NCI-H1105 (cell line): ENCODE measurements at regions not wholly inside any gene's neighbourhood (a gene's known extent, or its start where the extent isn't known, plus 50 kb on each side); places are given as distances from the start of the nearest gene placed in this dataset.

ENCODE experiments used
- DNase-seq: peaks from one replicate; lab custom pipeline; 2025; lab: John Stamatoyannopoulos, UW

DNA sequence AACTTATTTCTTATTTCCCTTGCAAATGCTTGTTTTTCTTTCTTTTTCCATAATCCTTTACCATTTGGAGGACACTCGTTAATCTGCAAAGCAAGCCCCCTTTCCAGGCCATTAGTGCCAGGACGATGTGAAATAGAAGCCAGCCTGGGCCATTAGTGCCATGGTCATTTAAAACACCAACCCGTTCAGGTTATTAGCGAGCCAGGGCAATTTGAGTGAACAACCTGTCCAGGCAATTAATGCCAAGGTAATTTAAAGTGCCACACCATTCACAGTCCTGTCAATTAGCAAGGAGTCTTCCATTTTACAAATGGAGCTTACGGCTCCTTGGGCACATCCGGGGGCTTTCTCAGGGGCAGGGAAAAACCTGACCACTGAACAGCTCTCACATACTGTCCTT, 370.6 kb downstream of the HRH4 start:
- DNase-seq = no peak

DNA sequence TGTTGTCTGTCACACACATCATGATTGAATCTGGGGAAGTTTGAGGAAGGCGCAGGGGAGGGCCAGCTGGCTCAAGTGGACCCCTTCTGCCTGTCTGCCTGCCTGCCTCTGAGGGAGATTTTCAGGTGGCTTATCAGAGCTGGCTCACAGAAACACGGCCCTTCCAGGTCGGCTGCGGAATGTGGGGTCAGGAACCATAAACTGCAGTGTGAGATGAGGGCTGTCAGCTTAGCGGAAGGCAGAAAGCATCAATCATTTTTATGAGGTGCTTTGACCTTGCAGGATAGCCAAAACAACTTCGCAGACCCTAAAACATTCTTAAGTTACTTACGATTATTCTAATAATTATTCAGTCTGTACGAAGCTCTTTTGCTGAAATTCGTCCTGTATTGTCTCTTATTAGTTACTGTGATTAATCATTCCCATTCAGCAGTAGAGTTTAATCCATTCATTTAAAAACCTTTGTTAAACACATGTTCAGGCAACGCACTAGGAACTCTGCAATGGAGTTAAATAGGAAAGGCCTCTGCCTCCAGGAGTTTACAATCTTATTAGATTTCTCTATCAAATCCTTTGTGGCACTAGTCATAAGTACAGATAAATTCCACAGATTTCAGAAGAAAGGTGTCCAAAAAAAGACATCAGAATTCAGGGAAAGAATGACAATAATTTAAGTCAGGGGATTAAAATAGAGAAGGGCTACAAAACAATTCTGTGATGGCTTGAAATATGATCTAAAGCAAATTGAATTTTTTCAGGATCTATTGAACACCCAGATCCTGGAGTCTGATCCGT, 371.6 kb downstream of the HRH4 start:
- no peak for DNase-seq

DNA sequence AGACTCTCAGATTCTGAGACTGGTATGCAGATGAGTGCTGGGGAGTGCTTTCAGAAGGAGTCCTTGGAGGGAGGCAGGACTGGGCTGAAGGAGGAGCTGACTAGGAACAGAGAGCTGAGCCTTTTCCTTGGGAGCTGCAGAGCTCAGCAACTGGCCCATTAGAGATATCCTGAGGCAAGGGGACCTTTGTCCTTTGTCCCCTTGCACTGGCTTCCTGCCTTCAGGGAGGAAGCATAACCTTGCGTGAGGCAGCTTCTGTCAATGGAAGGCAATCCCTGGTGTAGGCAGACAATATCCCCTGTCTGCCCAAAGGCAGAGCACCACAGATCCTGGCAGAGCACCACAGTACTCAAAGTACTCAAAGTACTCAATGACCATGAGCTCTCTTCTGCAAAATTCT, 375.3 kb downstream of the HRH4 start:
- DNase-seq = no peak

DNA sequence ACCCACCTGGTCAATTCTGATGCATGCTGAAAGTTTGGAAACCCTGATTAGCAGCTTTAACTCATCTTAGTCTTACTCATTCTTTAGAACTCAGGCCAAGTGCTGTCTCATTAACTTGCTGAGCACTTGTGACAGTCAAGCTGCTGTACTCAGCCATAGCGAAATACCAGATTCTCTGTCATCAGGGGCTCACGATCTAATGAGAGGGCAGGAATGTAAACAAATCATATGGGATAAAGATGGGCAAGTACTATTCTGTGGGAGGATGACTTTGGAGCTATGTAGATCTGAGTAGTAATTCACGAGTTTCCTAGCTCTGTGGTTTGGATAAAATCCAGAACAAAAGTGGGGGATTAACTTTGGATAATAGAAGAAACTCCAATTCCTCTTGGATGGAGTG, 376.6 kb downstream of the HRH4 start:
- no peak for DNase-seq

DNA sequence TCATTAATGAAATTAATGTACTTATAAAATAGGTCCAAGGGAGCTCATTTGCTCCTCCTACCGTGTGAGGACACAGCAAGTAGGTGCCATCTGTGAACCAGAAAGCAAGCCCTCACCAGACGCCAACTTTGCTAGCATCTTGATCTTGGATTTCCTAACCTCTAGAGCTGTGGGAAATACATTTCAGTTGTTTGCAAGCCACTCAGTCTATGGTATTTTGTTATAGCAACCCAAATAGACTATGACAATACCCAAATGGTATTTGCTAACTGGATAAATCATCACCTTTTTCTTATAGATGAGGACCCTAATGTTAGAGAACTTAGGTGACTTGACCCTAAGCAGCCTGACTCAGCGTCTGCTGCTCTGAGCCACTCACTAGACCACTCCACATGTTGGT, 379.6 kb downstream of the HRH4 start:
- no peak for DNase-seq

DNA sequence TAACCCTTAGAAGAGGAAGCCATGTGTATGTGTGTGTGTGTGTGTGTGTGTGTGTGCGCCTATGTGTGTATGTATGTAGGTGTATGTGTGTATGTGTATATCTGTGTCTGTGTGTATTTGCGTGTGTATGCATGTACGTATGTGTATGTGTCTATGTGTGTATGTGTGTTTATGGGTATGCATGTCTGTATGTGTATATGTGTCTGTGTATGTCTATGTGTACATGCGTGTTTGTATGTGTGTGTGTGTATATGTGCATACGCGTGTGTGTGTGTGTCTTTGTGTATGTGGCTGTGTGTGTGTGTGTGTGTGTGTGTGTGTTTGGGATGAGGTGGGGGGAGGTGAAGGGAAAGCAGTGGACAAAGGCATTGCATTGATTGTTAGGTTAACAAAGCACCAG, 380.2 kb downstream of the HRH4 start:
- no peak for DNase-seq

DNA sequence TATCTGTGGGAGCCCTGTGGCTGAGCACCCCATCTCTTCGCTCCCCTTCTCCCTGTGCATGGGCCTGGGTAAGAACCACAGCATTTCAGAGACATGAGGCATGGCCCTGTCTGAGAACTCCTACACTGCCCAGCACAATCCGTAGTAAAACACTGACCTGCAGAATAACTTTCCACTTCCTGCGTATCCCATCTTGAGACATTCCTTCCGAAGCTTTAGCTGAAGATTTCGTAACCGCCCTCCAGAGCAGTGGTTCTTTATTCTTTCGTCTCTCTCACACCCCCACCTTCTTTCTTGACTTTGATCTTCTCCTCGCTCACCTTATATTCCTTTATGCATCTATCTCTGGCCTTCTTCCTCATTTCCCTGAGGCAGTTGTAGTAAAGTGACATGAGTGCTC, 381.1 kb downstream of the HRH4 start:
- DNase-seq = no peak

DNA sequence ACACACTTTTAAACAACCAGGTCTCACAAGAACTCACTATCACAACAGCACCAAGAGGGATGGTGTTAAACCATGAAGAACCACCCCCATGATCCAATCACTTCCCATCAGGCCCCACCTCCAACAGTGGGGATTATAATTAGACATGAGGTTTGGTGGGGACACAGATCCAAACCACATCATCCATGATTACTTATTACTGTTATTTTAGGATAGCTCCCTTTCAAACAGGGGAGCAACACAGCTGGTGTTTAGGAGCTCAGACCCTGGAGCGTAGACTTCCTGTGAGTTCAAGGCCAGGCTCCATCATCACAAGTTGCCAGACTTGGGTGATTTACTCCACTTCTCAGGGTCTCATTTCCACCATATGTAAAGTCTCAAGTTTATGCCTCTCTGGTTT, 382.7 kb downstream of the HRH4 start:
- DNase-seq = no peak

DNA sequence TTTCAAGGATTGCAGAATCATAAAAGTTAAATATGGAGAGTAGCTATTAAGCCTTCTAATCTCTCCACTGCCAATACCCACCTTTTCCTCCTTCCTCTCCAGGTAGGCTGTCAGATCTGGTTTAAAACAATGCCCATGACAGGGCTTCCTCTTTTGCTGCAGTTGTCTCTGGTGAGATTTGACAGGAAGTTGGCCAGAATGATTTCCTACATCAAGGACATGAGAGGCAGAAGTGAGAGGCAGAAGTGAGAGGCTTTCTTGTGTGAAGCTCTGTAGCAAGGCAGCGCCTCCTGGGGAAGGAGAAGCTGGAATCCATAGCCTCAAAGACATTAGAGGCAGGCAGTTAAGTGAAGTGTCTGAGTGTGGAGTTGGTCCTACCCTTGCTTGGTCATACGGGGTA, 385.7 kb downstream of the HRH4 start:
- no peak for DNase-seq

DNA sequence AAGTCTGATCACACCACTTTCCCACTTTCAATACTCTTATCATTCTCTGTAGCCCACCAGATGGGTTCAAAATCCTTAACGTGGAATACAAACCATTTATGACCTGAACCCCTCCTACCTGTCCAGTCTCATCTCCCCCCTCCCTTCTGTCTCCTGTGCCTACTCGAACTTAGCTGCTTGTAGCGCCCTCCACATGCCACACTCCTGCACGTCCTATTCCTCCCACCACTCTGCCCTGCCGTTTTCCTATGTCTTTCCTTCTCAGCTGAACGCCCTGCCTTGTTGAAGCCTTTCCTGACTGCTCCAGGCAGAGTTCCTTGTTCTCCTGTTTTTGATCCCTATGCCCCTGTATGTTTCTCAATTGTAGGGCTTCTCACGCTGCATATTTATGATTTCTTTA, 390.1 kb downstream of the HRH4 start:
- DNase-seq = no peak

DNA sequence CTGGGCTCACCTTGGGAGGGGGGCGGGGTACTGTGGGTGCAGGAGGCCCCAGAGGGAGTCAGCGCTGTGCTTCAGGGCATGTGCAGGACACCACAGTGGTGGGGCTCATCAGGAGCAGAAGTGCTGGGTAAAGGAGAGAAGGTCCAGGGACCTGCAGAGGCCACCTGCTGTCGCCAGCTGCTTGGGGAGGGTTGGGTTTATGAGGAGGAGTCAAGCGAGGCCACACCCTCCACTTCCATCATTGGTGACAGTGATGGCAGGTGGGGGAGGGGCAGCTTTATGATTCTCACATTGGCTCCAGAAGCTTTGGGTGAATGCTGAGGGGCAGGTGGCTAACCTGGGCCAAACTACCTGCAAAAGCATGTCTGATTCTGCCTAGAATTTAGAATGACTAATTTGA, 392.6 kb downstream of the HRH4 start:
- no peak for DNase-seq

DNA sequence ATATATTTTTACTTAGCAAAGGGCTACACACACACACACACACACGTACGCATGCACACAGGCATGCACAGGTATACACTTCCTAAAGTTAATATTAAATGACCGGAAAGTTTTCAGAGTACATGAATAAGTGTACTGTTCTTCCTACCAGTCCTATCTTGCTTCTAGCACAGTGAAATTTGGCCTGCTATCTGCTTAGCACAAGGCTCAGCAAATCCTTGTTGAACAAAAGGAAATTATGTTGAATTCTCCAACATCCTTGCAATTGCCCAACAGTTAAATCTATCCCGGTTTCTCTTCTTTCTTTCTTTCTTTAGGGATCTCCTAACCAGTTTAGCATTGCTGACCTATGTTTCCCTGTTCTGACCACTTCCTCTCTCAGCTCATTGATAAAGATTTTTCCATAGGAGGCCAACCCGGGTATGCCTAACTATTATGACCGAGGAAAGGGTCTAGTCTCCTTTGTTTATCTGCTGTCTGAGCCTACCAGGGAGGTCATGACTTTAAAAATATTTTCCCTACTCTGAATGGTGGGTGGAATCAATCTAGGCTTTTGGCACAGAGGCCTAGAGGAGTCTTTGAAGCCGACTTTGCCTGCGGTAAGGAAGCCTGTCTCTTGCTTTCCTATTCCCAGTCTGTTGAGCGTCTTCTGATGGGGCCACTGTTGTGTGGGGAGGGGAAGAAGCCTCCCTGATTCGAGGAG, 400.7 kb downstream of the HRH4 start:
- no peak for DNase-seq

DNA sequence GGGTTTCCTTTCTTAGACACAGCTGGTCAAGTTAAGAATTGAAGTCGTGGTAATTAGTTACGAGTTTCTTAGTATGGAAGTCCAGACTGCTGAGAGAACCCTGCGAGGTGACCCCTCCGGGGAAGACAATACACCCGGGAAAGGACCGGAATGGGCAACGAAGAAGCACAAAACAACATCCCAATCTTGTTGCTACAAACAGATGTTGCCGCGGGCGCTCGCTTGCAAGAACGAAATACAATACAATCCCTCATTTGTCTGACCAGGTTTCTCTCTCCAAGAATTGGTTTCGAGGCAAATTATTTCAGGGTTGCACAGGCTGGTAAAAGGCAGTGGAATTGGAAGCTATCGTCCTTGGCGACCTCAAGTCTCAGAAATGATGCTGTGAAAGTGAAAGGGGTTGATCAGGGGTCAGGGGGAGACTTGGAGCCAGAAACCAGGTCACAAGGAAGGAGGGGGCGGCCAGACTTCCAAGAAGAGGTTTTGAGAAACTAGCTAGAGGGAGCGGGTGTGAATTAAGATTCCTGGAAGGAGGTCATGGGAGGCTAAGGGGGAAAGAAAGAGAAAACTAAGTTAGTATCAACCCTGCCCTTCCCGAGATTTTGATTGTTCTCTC, 401.9 kb downstream of the HRH4 start:
- DNase-seq = no peak

DNA sequence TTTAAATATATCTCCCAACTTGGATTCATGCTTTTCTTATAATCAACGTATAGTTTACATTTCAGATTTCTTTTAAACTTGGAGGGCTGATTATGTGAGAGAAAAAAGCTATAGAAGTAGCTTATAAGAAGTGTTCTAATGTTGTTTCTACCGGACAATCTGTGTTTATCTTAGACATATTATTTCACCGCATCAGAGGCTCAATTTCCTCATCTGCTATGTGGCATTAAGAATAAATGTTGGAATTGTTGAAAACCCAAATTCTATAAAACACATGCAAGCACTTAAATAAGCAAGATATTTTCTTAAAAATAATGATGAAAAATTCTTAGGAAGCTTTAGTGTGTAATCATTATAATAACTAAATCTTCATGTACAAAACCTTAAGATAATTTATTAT, 407.9 kb downstream of the HRH4 start:
- no peak for DNase-seq

DNA sequence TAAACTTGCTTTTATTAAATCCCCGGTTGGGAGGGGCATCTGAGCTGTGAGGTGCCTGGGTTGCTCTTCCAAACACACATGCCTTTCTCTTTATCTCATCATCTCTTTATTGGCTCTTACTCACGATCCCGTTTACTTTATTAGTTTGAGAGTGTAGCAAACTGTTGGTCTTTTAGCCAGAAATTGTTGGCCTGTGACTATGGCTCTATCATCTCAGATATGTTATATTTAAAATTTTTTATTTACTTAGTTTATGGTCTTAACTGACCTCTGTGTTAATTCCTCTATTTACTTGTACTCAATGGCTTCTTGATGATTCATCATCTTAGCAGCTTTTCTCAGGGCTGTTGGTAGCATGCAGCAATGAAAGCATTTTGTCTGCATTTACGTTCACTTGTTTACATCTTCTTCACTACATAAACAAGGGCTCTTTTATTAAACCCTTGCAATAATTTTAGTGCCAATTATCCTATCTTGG, 408.4 kb downstream of the HRH4 start:
- no peak for DNase-seq

DNA sequence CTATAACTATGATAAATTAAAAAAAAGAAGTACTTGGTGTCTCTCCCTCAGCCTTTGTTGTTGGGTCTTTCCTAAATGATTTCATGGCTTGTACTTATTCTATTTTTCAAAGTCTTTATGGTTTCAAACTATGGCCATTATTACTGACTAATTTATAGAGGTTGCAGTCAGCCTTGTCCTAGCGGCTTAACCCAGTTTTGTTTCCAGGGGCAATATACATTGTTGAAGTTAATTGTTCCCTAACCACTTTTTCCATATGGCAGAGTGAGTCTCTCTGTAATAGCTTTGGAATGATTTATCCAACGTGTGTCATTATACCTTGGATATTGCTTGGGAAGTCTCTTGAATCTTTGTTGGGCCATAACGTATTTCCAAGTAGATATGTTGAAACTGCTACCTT, 408.8 kb downstream of the HRH4 start:
- no peak for DNase-seq

DNA sequence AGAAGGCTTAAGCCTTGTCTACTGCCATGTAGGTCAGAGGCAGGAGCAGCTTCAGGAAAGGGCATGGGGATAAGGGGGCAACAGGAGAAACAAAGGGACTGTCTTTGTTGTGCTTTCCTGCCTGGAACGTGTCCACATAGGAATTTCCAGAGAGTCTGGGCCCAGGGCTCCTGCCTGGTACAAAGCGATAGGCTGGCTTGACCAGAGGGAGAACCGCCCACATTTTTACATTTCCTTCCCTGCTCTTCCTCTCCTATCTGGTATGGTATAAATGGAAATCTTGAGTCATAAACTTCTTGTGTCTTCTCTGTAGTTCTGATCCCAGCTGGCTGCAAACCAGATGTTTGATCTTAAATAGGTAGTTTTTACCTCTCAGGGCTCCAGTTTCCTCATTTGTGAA, 414.8 kb downstream of the HRH4 start:
- DNase-seq = no peak

DNA sequence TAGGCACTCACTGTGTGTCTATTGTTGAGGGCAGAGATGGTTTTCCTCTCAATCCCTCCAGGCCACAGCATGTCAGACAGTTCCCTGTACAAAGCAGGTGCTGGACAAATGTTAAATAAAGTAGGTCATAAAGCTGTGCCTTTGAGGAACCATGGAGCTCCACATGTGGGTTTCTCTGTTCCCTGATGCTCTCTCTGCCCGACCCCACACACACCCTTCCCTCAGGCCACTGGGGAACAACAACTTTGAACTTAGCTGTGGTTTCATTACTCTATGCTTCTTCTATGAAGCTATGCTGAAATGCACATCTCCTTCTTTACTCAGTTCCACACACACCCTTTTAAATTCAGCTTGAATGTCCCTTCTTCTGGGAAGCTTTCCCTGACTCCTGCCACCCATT, 415.3 kb downstream of the HRH4 start:
- DNase-seq = no peak

DNA sequence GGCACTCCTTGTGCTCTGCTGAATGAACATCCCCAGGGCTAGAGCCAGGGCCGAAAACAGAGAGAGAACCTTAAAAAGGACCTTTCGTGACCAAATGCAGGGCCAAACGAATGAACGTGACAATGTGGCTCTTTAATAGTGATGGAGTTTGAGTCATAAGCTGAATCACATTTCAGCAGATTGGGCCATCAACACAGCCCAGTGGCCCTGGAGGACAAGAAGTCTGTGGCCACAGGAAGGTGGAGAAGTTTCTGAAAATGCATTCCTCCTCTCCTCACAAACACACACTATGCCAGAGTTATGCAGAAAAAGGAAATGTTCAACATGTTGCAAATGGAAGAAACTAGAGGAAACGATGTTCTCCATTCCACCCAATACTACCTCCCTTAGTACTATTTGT, 415.8 kb downstream of the HRH4 start:
- no peak for DNase-seq

DNA sequence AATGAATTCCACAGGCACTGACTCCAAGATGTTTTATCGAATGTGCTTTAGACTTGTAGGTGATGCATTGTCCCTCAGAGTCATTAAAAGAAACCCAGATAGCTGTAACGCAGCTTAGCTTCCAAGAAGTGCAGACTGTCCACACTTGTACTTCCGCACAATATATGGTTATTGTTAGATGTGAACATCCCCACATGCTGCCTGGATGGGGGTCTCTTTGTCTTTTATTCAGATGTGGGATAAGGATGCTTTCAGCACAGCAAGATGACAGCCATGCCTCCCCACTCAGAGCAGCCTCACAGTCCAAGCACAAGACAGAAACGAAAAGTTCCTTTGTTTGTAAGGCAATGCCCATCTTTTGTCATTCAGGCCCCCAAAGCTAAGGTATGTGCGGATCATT, 416.6 kb downstream of the HRH4 start:
- no peak for DNase-seq

DNA sequence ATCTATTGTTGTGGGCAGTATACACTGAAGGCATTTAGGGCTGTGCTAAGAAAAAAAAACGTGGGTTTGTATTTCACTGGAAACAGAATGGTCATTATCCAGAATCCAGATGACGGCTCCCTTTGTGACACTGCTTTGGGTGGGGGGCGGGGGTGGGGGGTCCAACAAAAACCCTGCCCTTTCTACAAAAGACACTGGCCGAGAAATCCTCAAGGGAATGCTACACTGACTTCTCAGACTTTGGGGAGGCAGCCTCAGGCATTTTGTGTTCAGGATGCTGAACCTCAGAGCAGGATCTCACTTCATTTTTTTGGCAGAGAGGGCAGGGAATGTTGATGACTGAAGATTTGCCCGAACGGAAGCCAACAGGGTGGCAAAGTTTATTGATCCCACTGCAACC, 417.1 kb downstream of the HRH4 start:
- no peak for DNase-seq

DNA sequence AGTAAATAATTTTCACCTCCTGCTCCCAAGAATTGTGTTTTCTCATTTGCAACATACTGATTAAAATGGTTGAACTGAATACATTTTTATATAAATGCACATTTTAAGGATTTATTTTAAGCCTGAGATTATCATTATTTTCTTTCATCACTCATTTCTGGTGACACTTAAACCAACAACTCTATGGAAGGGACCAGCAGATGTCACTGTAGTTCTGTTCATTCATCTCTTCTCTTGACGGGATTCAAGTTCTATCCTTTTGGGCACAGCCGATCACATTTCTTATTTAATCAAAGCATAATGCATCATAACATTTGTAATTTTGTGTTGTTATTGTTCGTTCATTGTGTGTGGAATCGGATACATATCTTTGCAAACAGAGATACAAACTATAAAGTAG, 417.9 kb downstream of the HRH4 start:
- no peak for DNase-seq

DNA sequence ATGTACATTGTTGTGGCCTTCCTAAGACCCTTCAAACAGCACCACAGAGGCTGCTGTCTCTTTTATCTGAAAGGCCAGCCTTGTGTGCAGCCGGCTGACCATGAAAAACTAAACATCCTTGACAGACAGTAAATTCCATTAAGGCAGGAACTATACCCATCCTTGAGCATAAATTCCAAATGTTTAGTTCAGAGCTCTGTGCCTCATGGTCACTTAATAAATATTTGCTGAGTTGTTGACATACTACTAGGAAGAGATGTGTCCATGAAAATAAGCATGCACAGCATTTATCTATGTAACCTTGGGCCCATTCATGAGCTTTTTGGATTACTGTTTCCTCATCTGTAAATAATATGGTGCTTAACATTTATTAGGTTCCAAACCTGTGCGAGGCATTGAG, 424.8 kb downstream of the HRH4 start:
- DNase-seq = no peak
